ENCODE measurements at regions not wholly inside any gene's neighbourhood (a gene's known extent, or its start where the extent isn't known, plus 50 kb on each side); places are given as distances from the start of the nearest gene placed in this dataset.

GRCh38 chr16:61323456-61323855 is 712.8 kb downstream of the CDH8 start:
- Histone ChIP-seq H3K27me3 (ENCODE audit: insufficient read depth, low read depth) (no peaks in the 10 kb centered on the region), H3F3A (ENCODE audit: insufficient read depth, low read depth) (no peaks in the 10 kb centered on the region), H3K9me3 (ENCODE audit: insufficient read depth, low read depth) (no peaks in the 10 kb centered on the region), H3K4me3 (no peak overlapping the region), H3K4me1 (replicated peaks; ENCODE audit: insufficient read depth) (no peaks in the 10 kb centered on the region), H4K20me1 (ENCODE audit: insufficient read depth) (no peaks in the 10 kb centered on the region), H2AFZ (no peak overlapping the region), H3K36me3 (ENCODE audit: low read depth) (no peaks in the 10 kb centered on the region), H3K9me2 (ENCODE audit: insufficient read depth) (no peaks in the 10 kb centered on the region), H3K4me2 (no peak overlapping the region), H3K79me2 (ENCODE audit: low read depth) (no peaks in the 10 kb centered on the region), H3K27ac (no peak overlapping the region)
- no peak for DNase-seq
- intact Hi-C loops (cut with micrococcal nuclease; ENCODE audit: unreplicated experiment), result no loop called here
- CTCF ChIA-PET, result no interaction called here
- no TSS peak for BruUV-seq (replicated peaks)
- TF ChIP-seq, protein P1, sequence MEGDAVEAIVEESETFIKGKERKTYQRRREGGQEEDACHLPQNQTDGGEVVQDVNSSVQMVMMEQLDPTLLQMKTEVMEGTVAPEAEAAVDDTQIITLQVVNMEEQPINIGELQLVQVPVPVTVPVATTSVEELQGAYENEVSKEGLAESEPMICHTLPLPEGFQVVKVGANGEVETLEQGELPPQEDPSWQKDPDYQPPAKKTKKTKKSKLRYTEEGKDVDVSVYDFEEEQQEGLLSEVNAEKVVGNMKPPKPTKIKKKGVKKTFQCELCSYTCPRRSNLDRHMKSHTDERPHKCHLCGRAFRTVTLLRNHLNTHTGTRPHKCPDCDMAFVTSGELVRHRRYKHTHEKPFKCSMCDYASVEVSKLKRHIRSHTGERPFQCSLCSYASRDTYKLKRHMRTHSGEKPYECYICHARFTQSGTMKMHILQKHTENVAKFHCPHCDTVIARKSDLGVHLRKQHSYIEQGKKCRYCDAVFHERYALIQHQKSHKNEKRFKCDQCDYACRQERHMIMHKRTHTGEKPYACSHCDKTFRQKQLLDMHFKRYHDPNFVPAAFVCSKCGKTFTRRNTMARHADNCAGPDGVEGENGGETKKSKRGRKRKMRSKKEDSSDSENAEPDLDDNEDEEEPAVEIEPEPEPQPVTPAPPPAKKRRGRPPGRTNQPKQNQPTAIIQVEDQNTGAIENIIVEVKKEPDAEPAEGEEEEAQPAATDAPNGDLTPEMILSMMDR (conservative IDR thresholded peaks at IDR 0.05), result no peak
- TF ChIP-seq EZH2 (IDR thresholded peaks at IDR 0.05; ENCODE audit: low read depth), result no peak
- POLR2A ChIA-PET (ENCODE audit: unreplicated experiment), result no interaction called here

DNA sequence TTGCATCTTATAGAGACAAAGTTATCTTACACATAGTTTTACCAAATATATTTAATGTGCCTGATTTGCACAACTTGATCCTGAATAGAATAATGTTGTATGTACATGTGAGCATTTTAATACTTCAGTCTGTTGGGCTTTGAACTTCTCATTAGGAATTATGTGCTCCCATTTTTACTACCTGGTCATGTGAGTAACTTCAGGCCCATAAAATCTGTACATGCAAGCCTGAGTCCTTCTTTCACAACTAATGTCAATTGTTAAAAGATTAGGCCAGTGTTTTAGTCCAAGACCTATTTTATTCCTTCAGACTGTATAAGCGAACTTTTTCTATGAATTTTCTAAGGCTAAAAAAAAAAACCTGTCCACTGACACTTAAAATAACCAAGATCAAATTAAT is 715.4 kb downstream of the CDH8 start:
- intact Hi-C loops (cut with micrococcal nuclease; ENCODE audit: unreplicated experiment), result no loop called here
- no peak for DNase-seq
- Histone ChIP-seq H3K4me1 (replicated peaks; ENCODE audit: insufficient read depth) (no peaks in the 10 kb centered on the region), H3K27ac (no peak overlapping the region), H3K9me3 (ENCODE audit: insufficient read depth, low read depth) (no peaks in the 10 kb centered on the region), H3F3A (ENCODE audit: insufficient read depth, low read depth) (no peaks in the 10 kb centered on the region), H3K79me2 (ENCODE audit: low read depth) (no peaks in the 10 kb centered on the region), H3K27me3 (ENCODE audit: insufficient read depth, low read depth) (no peaks in the 10 kb centered on the region), H2AFZ (no peak overlapping the region), H3K9me2 (ENCODE audit: insufficient read depth) (no peaks in the 10 kb centered on the region), H3K36me3 (ENCODE audit: low read depth) (no peaks in the 10 kb centered on the region), H3K4me3 (no peak overlapping the region), H3K4me2 (no peak overlapping the region), H4K20me1 (ENCODE audit: insufficient read depth) (no peaks in the 10 kb centered on the region)
- ChIA-PET CTCF (no interaction called here), POLR2A (ENCODE audit: unreplicated experiment) (no interaction called here)
- no TSS peak for BruUV-seq (replicated peaks)
- no peak for TF ChIP-seq EZH2 (IDR thresholded peaks at IDR 0.05; ENCODE audit: low read depth)
- TF ChIP-seq, protein P1 (conservative IDR thresholded peaks at IDR 0.05), result no peak

- BruUV-seq (replicated peaks), result no TSS peak
- intact Hi-C loops (cut with micrococcal nuclease; ENCODE audit: unreplicated experiment), result no loop called here
- no peak overlapping the region for H3K4me2 ChIP-seq
- no peak for TF ChIP-seq EZH2 (IDR thresholded peaks at IDR 0.05; ENCODE audit: low read depth)
- TF ChIP-seq, protein P1 (conservative IDR thresholded peaks at IDR 0.05), result no peak
- no peaks in the 10 kb centered on the region for H3K36me3 ChIP-seq (ENCODE audit: low read depth)
- no peak overlapping the region for H3K27ac ChIP-seq
- no peaks in the 10 kb centered on the region for H3K79me2 ChIP-seq (ENCODE audit: low read depth)
- H3K27me3 ChIP-seq (ENCODE audit: insufficient read depth, low read depth), result no peaks in the 10 kb centered on the region
- no peaks in the 10 kb centered on the region for H3F3A ChIP-seq (ENCODE audit: insufficient read depth, low read depth)
- no peak for DNase-seq
- ChIA-PET POLR2A (ENCODE audit: unreplicated experiment) (no interaction called here), CTCF (no interaction called here)
- no peaks in the 10 kb centered on the region for H4K20me1 ChIP-seq (ENCODE audit: insufficient read depth)
- no peaks in the 10 kb centered on the region for H3K9me3 ChIP-seq (ENCODE audit: insufficient read depth, low read depth)
- no peak overlapping the region for H2AFZ ChIP-seq
- H3K9me2 ChIP-seq (ENCODE audit: insufficient read depth), result no peaks in the 10 kb centered on the region
- no peak overlapping the region for H3K4me3 ChIP-seq
- H3K4me1 ChIP-seq (replicated peaks; ENCODE audit: insufficient read depth), result no peaks in the 10 kb centered on the region
Measured at GRCh38 chr16:61313931-61314330, 722.3 kb downstream of the CDH8 start.

Data from PC-9 (cell line).